ENCODE measurements at regions not wholly inside any gene's neighbourhood (a gene's known extent, or its start where the extent isn't known, plus 50 kb on each side); places are given as distances from the start of the nearest gene placed in this dataset.

GRCh38 chr11:130995266-130995665 lies 79.0 kb upstream of the SNX19 start:
- Histone ChIP-seq H3K27ac (no peak overlapping the region), H3K4me1 (no peaks in the 10 kb centered on the region), H3K9me3 (no peaks in the 10 kb centered on the region), H3K27me3 (no peaks in the 10 kb centered on the region), H3K36me3 (no peaks in the 10 kb centered on the region), H3K4me3 (no peak overlapping the region)
- ATAC-seq (no peak), DNase-seq (no peak)
- 17% methylated on average over 2 of the region's 2 CpGs for WGBS (ENCODE audit: insufficient coverage, low coverage, low lambda C conversion rate, missing lambda C conversion rate)
- intact Hi-C loops (cut with DNase I): no loop called here
- TF ChIP-seq CTCF (IDR thresholded peaks at IDR 0.05): no peak
- TF ChIP-seq POLR2A (IDR thresholded peaks at IDR 0.05): no peak

- Histone ChIP-seq H3K9me3 (no peaks in the 10 kb centered on the region), H3K36me3 (no peaks in the 10 kb centered on the region), H3K4me1 (no peaks in the 10 kb centered on the region), H3K4me3 (no peak overlapping the region), H3K27ac (no peak overlapping the region), H3K27me3 (no peaks in the 10 kb centered on the region)
- DNase-seq (no peak), ATAC-seq (no peak)
- intact Hi-C loops (cut with DNase I): no loop called here
- 26% methylated on average over 1 of the region's 1 CpG for WGBS (ENCODE audit: insufficient coverage, low coverage, low lambda C conversion rate, missing lambda C conversion rate)
- TF ChIP-seq POLR2A (IDR thresholded peaks at IDR 0.05) (no peak), CTCF (IDR thresholded peaks at IDR 0.05) (no peak)
Measured at GRCh38 chr11:130997278-130997677, 81.0 kb upstream of the SNX19 start.

- Histone ChIP-seq H3K36me3 (no peaks in the 10 kb centered on the region), H3K9me3 (no peaks in the 10 kb centered on the region), H3K27me3 (no peaks in the 10 kb centered on the region), H3K4me3 (no peak overlapping the region), H3K27ac (no peak overlapping the region), H3K4me1 (no peaks in the 10 kb centered on the region)
- WGBS (ENCODE audit: insufficient coverage, low coverage, low lambda C conversion rate, missing lambda C conversion rate): 20% methylated on average over 1 of the region's 1 CpG
- DNase-seq (no peak), ATAC-seq (no peak)
- TF ChIP-seq CTCF (IDR thresholded peaks at IDR 0.05): no peak
- TF ChIP-seq POLR2A (IDR thresholded peaks at IDR 0.05): no peak
- intact Hi-C loops (cut with DNase I): no loop called here
Measured at GRCh38 chr11:130999086-130999485, 82.8 kb upstream of the SNX19 start.

GRCh38 chr11:130999992-131000770 lies 83.9 kb upstream of the SNX19 start:
- no peaks in the 10 kb centered on the region for H3K4me1 ChIP-seq
- no peak overlapping the region for H3K27ac ChIP-seq
- no peaks in the 10 kb centered on the region for H3K9me3 ChIP-seq
- H3K36me3 ChIP-seq: no peaks in the 10 kb centered on the region
- H3K4me3 ChIP-seq: no peak overlapping the region
- ATAC-seq: no peak
- H3K27me3 ChIP-seq: no peaks in the 10 kb centered on the region
- TF ChIP-seq POLR2A (IDR thresholded peaks at IDR 0.05): no peak
- no peak for TF ChIP-seq CTCF (IDR thresholded peaks at IDR 0.05)
- intact Hi-C loops (cut with DNase I): no loop called here
- DNase-seq: no peak
- 33% methylated on average over 3 of the region's 3 CpGs for WGBS (ENCODE audit: insufficient coverage, low coverage, low lambda C conversion rate, missing lambda C conversion rate)

Measured in right lobe of liver (tissue), 6 donors.